Keratinocyte (primary cell): ENCODE measurements at regions not wholly inside any gene's neighbourhood (a gene's known extent, or its start where the extent isn't known, plus 50 kb on each side); places are given as distances from the start of the nearest gene placed in this dataset.

Source experiments
- DNase-seq: peaks from one replicate; pipeline ENCODE4 v3.0.0-alpha.2; 2011; ENCODE audit warnings: low read depth, missing footprints, low spot score
- FAIRE-seq: peaks from 2 replicates; lab custom pipeline; 2011; peaks lifted over from hg19 to GRCh38; lab: Jason Lieb, UNC
- H2AFZ ChIP-seq: 2 replicates; pipeline ENCODE4 v1.6.0; 2012; ENCODE audit warnings: low read length, control low read depth, inconsistent platforms; ENCODE audit not compliant: control insufficient read depth
- H3K27ac ChIP-seq: 2 replicates; pipeline ENCODE4 v1.5.1; 2011; ENCODE audit warnings: low read length; ENCODE audit not compliant: control insufficient read depth, insufficient read depth
- H3K27me3 ChIP-seq: 3 replicates; pipeline ENCODE4 v1.6.0; 2011; ENCODE audit warnings: low read length; ENCODE audit not compliant: control insufficient read depth, insufficient read depth; ENCODE audit errors: extremely low read depth
- H3K36me3 ChIP-seq, 2 experiments: 2 replicates in 1 of 2; 3 replicates in 1 of 2; pipeline ENCODE4 v1.5.1; 2011; ENCODE audit warnings: low read length in 2 of 2, mild to moderate bottlenecking in 1 of 2; ENCODE audit not compliant: control insufficient read depth in 2 of 2, insufficient read depth in 2 of 2; ENCODE audit errors: extremely low read depth in 1 of 2
- H3K4me1 ChIP-seq: 3 replicates; pipeline ENCODE4 v1.5.1; 2011; ENCODE audit warnings: low read length; ENCODE audit not compliant: control insufficient read depth, insufficient read depth; ENCODE audit errors: extremely low read depth
- H3K4me2 ChIP-seq: 3 replicates; pipeline ENCODE4 v1.6.0; 2011; ENCODE audit warnings: low read depth, low read length; ENCODE audit not compliant: control insufficient read depth, insufficient read depth; ENCODE audit errors: extremely low read depth
- H3K4me3 ChIP-seq, 3 experiments: fragments of 200-600 bp in 1 of 3; sonication (generic) in 1 of 3; 2 replicates in 2 of 3; 3 replicates in 1 of 3; pipeline ENCODE4 v1.5.1; 2011 to 2016; ENCODE audit warnings: low read length in 3 of 3, mild to moderate bottlenecking in 3 of 3, control low read depth in 2 of 3, inconsistent platforms in 1 of 3, low read depth in 1 of 3, mixed read lengths in 1 of 3, mixed run types in 1 of 3, moderate library complexity in 1 of 3; ENCODE audit not compliant: control insufficient read depth in 2 of 3, insufficient read depth in 2 of 3; ENCODE audit errors: extremely low read depth in 1 of 3
- H3K79me2 ChIP-seq: 2 replicates; pipeline ENCODE4 v1.6.0; 2012; ENCODE audit warnings: low read length; ENCODE audit not compliant: control insufficient read depth, insufficient read depth
- H3K9ac ChIP-seq: 3 replicates; pipeline ENCODE4 v1.6.0; 2011; ENCODE audit warnings: low read length; ENCODE audit not compliant: control insufficient read depth, insufficient read depth; ENCODE audit errors: extremely low read depth
- H3K9me1 ChIP-seq: 3 replicates; pipeline ENCODE4 v1.6.0; 2011; ENCODE audit warnings: low read length; ENCODE audit not compliant: control insufficient read depth, insufficient read depth; ENCODE audit errors: extremely low read depth
- H3K9me3 ChIP-seq: 2 replicates; pipeline ENCODE4 v1.5.1; 2012; ENCODE audit warnings: low read depth, low read length; ENCODE audit not compliant: control insufficient read depth
- H4K20me1 ChIP-seq: 3 replicates; pipeline ENCODE4 v1.6.0; 2011; ENCODE audit warnings: low read length; ENCODE audit not compliant: control insufficient read depth, insufficient read depth; ENCODE audit errors: extremely low read depth
- EZH2 ChIP-seq: IDR thresholded peaks from one replicate; pipeline ENCODE4 v1.6.1; 2012; ENCODE audit warnings: inconsistent platforms, mild to moderate bottlenecking, low read length, moderate library complexity
- dilution Hi-C: fragments of 300-500 bp; cut with MboI; formaldehyde crosslinking; loops from one replicate; pipeline ENCODE4 v1.7.0; 2020; ENCODE audit warnings: low sequenced_read_pairs; ENCODE audit not compliant: extremely low pct_ligation_motif_present
- TF ChIP-seq, protein P1 (sequence below), 3 experiments: IDR thresholded peaks in 1 of 3; conservative IDR thresholded peaks in 1 of 3; optimal IDR thresholded peaks in 1 of 3; 2 replicates in 2 of 3; 3 replicates in 1 of 3; pipeline versions ENCODE3 to v1.5.1; 2011; ENCODE audit warnings: low read length in 3 of 3, mild to moderate bottlenecking in 3 of 3, moderate library complexity in 2 of 3, control low read depth in 1 of 3, inconsistent platforms in 1 of 3; ENCODE audit not compliant: insufficient read depth in 2 of 3; ENCODE audit errors: extremely low read depth in 1 of 3

DNA sequence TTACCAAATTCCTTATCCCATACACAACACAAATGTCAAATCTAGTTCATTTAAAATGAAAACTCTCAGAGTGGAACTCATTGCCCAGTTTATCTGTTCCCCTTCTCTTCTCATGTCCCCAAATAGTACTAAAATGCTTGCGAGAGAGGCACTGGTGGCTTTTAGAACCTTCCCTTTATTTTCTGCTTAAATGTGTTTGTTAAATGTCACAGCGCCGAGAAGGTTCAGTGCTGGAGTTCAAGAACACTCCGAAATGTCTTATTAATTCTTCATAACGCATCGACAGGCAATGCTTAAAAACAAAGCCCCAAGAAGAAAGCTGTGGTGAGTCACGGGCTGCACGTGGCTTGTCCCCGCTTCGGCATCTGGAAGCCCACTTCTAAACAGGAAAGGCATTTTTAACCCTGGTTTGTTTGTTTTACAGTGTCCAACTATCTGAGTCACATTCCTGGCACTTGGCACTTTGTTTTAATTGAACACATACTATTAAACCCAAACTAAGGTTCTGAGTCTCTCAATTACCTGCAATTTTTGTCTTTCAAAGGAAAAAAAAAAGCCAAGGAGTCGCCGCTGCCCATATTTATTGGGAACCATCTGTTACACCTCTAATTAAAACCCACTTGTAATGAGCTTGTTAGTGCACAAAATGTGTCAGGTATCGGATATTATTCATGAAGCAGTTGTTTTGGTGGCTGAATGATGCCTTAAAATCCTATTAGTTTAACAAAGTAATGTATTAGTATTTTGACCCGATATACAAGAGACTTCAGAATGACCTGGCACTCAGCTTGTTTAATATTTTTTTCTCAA lies 49.9 kb upstream of the MGMT start:
- Histone ChIP-seq H3K27ac (no peak overlapping the region), H4K20me1 (no peaks in the 10 kb centered on the region), H3K4me2 (no peak overlapping the region), H2AFZ (no peak overlapping the region), H3K9ac (no peak overlapping the region), H3K27me3 (no peaks in the 10 kb centered on the region), H3K9me3 (no peaks in the 10 kb centered on the region), H3K9me1 (no peaks in the 10 kb centered on the region), H3K36me3 (no peaks in the 10 kb centered on the region), H3K4me1 (no peaks in the 10 kb centered on the region), H3K4me3 (no peak overlapping the region), H3K79me2 (no peaks in the 10 kb centered on the region)
- dilution Hi-C loops: no loop called here
- DNase-seq (no peak), FAIRE-seq (no peak)
- TF ChIP-seq, protein P1, sequence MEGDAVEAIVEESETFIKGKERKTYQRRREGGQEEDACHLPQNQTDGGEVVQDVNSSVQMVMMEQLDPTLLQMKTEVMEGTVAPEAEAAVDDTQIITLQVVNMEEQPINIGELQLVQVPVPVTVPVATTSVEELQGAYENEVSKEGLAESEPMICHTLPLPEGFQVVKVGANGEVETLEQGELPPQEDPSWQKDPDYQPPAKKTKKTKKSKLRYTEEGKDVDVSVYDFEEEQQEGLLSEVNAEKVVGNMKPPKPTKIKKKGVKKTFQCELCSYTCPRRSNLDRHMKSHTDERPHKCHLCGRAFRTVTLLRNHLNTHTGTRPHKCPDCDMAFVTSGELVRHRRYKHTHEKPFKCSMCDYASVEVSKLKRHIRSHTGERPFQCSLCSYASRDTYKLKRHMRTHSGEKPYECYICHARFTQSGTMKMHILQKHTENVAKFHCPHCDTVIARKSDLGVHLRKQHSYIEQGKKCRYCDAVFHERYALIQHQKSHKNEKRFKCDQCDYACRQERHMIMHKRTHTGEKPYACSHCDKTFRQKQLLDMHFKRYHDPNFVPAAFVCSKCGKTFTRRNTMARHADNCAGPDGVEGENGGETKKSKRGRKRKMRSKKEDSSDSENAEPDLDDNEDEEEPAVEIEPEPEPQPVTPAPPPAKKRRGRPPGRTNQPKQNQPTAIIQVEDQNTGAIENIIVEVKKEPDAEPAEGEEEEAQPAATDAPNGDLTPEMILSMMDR (optimal IDR thresholded peaks at IDR 0.05 in 1 of 3, IDR thresholded peaks at IDR 0.05 in 1 of 3, conservative IDR thresholded peaks at IDR 0.05 in 1 of 3; ENCODE audit: extremely low read depth in 1 of 3, insufficient read depth in 2 of 3, low read length in 3 of 3): no peak
- no peak for TF ChIP-seq EZH2
